Endothelial cell (in vitro differentiated cells): ENCODE measurements at regions not wholly inside any gene's neighbourhood (a gene's known extent, or its start where the extent isn't known, plus 50 kb on each side); places are given as distances from the start of the nearest gene placed in this dataset.

ENCODE experiments used
- DNase-seq: peaks from one replicate; pipeline ENCODE4 v3.0.0; 2021; ENCODE audit warnings: low spot score
- H3K27ac Mint-ChIP-seq: one replicate; pipeline ENCODE4 v1.8.0; 2021; ENCODE audit warnings: mixed read lengths, inconsistent platforms; ENCODE audit not compliant: unreplicated experiment
- H3K27me3 Mint-ChIP-seq: one replicate; pipeline ENCODE4 v1.8.0; 2021; ENCODE audit warnings: mild to moderate bottlenecking, moderate library complexity, mixed read lengths, inconsistent platforms; ENCODE audit not compliant: unreplicated experiment
- H3K36me3 Mint-ChIP-seq: one replicate; pipeline ENCODE4 v1.8.0; 2021; ENCODE audit warnings: mild to moderate bottlenecking, low read depth, mixed read lengths, inconsistent platforms; ENCODE audit not compliant: unreplicated experiment
- H3K4me1 Mint-ChIP-seq: one replicate; pipeline ENCODE4 v1.8.0; 2021; ENCODE audit warnings: mild to moderate bottlenecking, mixed read lengths, inconsistent platforms; ENCODE audit not compliant: unreplicated experiment
- H3K4me3 Mint-ChIP-seq: one replicate; pipeline ENCODE4 v1.8.0; 2021; ENCODE audit warnings: mild to moderate bottlenecking, mixed read lengths, inconsistent platforms; ENCODE audit not compliant: unreplicated experiment
- H3K9me3 Mint-ChIP-seq: one replicate; pipeline ENCODE4 v1.8.0; 2021; ENCODE audit warnings: mixed read lengths, inconsistent platforms; ENCODE audit not compliant: unreplicated experiment
- TF ChIP-seq, protein P1 (sequence below): fragments of 200-600 bp; sonication (generic); IDR thresholded peaks from one replicate; pipeline ENCODE4 v1.5.0; 2021; ENCODE audit warnings: antibody characterized with exemption; ENCODE audit not compliant: unreplicated experiment

DNA sequence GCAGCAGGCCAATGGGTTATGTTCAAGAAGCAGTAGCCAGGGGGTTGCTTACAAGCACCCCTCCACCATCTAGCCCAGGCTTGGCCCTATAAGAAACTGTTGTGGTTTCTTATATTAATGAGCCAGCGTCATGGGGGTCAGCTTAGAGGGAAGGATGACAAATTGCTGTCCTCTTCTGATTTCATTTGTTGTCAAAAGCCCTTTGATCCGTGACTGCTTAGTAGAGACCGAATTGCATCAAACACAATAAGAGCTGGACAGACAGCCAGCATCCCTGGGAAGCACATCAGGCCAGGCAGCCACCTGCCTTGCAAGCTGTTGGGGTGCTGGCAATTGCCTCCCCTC is 206.6 kb upstream of the SETBP1 start:
- Mint-ChIP-seq H3K9me3 (no peaks in the 10 kb centered on the region), H3K36me3 (peaks cover 4% of the 10 kb centered on the region), H3K27me3 (peaks cover 1% of the 10 kb centered on the region), H3K4me1 (peaks cover 3% of the 10 kb centered on the region), H3K4me3 (no peak overlapping the region), H3K27ac (no peak overlapping the region)
- no peak for DNase-seq
- TF ChIP-seq, protein P1, sequence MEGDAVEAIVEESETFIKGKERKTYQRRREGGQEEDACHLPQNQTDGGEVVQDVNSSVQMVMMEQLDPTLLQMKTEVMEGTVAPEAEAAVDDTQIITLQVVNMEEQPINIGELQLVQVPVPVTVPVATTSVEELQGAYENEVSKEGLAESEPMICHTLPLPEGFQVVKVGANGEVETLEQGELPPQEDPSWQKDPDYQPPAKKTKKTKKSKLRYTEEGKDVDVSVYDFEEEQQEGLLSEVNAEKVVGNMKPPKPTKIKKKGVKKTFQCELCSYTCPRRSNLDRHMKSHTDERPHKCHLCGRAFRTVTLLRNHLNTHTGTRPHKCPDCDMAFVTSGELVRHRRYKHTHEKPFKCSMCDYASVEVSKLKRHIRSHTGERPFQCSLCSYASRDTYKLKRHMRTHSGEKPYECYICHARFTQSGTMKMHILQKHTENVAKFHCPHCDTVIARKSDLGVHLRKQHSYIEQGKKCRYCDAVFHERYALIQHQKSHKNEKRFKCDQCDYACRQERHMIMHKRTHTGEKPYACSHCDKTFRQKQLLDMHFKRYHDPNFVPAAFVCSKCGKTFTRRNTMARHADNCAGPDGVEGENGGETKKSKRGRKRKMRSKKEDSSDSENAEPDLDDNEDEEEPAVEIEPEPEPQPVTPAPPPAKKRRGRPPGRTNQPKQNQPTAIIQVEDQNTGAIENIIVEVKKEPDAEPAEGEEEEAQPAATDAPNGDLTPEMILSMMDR, result no peak

- Mint-ChIP-seq H3K4me3 (no peak overlapping the region), H3K36me3 (peaks cover 4% of the 10 kb centered on the region), H3K27me3 (peaks cover 1% of the 10 kb centered on the region), H3K27ac (no peak overlapping the region), H3K9me3 (peaks cover 3% of the 10 kb centered on the region), H3K4me1 (peaks cover 3% of the 10 kb centered on the region)
- no peak for DNase-seq
- TF ChIP-seq, protein P1, result no peak
Observed at GRCh38 chr18:44474591-44474990, 206.1 kb upstream of the SETBP1 start.

DNA sequence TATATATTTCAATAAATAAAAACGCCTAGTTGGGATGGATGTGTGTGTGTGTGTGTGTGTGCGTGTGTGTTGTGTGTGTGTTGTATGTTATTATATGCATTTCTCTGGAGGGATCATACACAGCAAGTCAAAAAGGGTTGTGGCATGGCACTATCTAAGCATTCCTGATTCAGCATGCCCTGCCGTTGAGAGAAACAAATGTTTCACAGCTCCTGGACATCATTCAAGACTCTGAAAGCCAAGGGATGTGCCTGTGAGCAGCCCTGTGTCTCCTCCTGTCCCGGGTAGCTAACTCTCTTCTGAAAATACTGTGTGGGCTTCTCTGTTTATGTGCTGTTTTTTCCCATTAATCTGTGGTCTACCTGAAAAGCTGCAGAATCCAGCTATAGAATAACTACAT is 197.9 kb upstream of the SETBP1 start:
- DNase-seq, result no peak
- TF ChIP-seq, protein P1, result no peak
- Mint-ChIP-seq H3K27me3 (no peaks in the 10 kb centered on the region), H3K27ac (no peak overlapping the region), H3K36me3 (peaks cover 16% of the 10 kb centered on the region), H3K9me3 (peaks cover 6% of the 10 kb centered on the region), H3K4me1 (peaks cover 2% of the 10 kb centered on the region), H3K4me3 (no peak overlapping the region)

DNA sequence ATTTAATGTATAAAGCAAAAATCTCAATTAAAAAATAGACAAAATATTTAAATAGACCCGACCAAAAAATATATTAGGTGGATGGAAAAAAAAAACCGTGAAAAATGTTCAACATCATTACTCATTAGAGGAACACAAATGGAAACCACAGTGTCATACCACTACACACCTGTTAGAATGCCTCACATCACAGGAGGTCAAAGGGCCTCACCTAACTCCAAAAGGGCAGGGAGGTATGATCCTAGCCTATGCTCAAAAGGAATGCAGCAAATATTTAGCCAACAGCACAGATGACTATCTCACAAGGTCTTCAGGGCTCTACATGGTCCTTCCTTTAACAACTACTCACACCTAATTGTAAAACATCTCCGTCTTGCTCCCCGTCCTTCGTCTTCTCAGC is 185.5 kb upstream of the SETBP1 start:
- no peak for DNase-seq
- peaks cover 2% of the 10 kb centered on the region for H3K27me3 Mint-ChIP-seq
- H3K27ac Mint-ChIP-seq, result no peak overlapping the region
- TF ChIP-seq, protein P1, result no peak
- peaks cover 2% of the 10 kb centered on the region for H3K4me1 Mint-ChIP-seq
- no peaks in the 10 kb centered on the region for H3K36me3 Mint-ChIP-seq
- H3K4me3 Mint-ChIP-seq, result no peak overlapping the region
- no peaks in the 10 kb centered on the region for H3K9me3 Mint-ChIP-seq

DNA sequence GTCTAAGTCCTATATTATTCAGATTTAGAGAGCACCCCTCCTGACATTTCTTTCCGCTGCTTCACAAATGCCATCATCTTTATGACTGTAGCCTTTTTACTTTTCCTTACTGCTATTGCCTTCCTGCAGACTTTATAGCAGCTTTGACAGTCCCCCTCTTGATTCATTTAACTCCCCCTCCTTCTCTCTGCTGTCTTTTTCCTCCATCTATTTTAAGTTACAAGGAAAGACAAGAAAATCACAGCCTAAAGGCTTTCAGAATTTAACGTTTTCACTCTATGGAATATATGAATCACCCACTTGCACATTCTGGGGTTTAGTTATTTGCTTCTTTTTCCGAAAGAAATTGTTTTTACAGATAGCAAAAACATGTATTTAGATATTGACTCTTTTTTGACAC is 183.4 kb upstream of the SETBP1 start:
- Mint-ChIP-seq H3K27ac (no peak overlapping the region), H3K4me1 (peaks cover 13% of the 10 kb centered on the region), H3K4me3 (no peak overlapping the region), H3K9me3 (no peaks in the 10 kb centered on the region), H3K27me3 (peaks cover 2% of the 10 kb centered on the region), H3K36me3 (no peaks in the 10 kb centered on the region)
- TF ChIP-seq, protein P1, result no peak
- DNase-seq, result no peak
